ENCODE measurements at regions not wholly inside any gene's neighbourhood (a gene's known extent, or its start where the extent isn't known, plus 50 kb on each side); places are given as distances from the start of the nearest gene placed in this dataset.

DNA sequence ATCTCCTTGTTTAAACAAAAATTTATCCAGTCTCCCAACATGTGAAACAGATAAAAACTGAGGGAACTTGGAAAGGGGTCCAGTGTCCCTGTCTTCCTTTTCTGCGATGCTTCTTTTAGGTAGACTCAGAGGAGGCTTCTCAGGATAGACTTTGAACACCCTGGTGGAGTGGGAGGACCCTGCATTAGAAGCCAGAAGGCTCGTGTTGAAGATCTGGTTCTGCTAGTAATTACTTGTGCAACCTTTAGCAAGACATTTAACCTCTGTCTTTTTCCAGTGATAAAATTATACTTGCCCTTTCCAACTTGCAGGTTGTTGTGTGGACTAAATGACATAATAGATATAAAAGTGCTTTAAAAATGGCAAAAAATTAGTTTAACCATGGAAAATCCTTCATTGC lies 67.1 kb upstream of the PREP start:
- DNase-seq (ENCODE audit: extremely low spot score, insufficient read length, low read depth) (no peak), FAIRE-seq (no peak)

DNA sequence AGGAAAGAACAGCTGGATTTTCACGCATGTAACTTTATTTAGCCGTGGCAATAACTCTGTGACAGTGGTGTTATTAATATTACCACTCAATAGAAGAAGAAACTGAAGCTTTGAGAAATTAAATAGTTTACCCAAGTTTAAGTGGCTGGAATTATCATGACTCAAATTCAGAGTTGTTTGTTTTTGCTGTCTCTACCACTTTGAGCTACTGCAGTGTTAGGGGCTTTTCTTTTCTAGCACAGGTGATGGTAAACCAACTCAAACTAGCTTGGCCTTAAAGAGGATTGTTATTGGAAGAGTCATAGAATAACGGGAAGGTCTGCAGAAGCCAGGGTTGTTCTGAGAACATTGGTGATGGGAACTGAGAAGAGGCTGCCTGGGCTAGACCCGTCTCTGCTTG lies 66.0 kb upstream of the PREP start:
- FAIRE-seq: no peak

DNA sequence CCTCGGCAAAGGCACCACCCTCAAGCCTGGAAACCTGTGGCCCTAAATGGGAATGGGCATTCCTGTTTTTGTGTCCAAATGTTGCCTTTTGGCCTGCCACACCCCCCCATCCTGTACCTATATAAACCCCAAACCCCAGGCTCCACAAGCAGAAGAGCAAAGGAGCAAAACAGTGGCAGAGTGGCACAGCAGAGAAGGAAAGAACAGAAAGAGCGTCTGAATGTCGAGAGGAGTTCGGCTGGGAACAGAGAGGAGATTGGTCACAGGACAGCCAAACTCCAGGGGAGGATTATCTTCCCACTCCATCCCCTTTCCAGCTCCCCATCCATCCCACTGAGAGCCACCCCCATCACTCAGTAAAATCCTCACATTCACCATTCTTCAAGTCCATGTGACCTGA lies 58.0 kb upstream of the PREP start:
- FAIRE-seq (no peak), DNase-seq (ENCODE audit: extremely low spot score, insufficient read length, low read depth) (no peak)

More for the DNA sequence above, 66.0 kb upstream of the PREP start:
- no peak for DNase-seq (ENCODE audit: extremely low spot score, insufficient read length, low read depth)

- DNase-seq (ENCODE audit: extremely low spot score, insufficient read length, low read depth) (no peak), FAIRE-seq (no peak)
Measured at GRCh38 chr6:105459864-105460263, 57.0 kb upstream of the PREP start.

DNA sequence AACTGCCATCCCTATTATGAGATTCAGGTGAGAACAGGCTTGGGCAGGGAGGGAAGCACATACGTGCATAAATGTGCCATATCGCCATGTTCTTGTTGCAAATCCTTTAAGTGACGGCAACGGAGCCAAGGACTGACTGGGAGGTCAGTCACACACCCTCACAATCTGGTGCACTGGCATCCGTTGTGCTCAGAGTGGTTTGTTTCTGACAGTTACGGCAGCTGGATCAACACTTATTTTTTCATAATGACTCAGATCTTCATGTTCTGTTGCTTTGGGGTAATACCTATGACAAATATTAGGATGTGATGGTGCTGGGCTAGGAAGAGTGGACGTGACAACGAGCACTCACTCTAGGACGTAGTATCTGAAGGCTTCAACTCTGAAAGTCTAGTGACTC lies 56.2 kb upstream of the PREP start:
- peak; percentile 95 for FAIRE-seq
- peak; percentile 25 for DNase-seq (ENCODE audit: extremely low spot score, insufficient read length, low read depth)

DNA sequence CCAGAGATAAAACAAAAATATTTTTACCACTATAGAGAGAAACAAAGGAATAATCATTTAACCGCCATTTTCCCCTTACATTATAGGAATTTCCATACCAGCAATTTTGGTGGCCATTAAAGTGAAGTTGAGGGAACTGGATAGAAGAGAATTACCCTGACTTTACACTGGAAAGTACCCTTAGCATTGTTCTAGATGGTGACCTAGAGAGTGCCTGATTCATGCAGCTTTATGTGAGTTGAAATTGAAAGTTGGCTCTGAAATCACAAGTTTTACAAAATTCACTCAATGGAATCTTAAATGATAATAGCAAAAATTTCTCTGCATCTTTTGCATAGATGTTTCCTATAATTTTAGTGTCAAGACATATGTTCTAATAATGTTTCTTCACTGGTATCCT lies 55.7 kb upstream of the PREP start:
- DNase-seq (ENCODE audit: extremely low spot score, insufficient read length, low read depth) (no peak), FAIRE-seq (no peak)

DNA sequence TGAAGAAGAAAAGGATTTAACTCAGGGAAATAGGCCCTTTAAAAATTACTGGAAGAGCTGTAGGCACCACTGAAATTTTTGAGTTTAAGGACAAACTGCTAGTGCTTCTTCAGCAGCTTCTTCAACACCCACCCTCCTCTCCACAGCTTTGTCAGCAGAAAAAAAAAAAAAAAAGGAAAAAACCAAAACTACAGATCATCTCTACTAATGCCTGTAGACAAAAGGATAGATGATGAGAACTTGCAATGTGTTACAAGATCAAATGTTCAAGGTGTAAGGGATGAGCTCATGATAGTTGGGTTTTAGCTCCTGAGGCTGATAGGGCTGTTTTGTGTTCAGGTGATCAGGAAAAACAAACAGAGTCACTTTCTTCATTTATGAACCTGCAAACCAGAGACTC lies 55.2 kb upstream of the PREP start:
- FAIRE-seq (no peak), DNase-seq (ENCODE audit: extremely low spot score, insufficient read length, low read depth) (no peak)

DNA sequence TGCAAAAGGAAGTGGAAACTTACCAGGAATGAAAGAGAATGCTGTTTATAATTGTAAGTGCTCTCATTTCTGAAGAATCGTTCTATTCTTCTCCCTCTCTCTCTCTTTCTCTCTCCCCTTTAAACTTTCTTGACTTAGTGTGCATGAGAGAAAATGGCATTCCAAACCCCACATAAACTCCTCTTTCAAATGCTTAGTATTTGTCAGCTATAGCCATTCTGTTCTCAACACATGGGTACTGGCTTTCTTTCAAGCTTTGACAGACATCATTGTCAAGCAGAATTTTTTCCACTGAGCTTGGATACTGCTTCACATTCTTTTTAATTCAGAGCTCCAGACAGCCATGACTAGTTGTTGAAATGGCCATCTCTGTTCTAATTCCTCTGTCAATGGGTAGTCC lies 51.1 kb upstream of the PREP start:
- DNase-seq (ENCODE audit: extremely low spot score, insufficient read length, low read depth) (no peak), FAIRE-seq (no peak)

- DNase-seq (ENCODE audit: extremely low spot score, insufficient read length, low read depth) (no peak), FAIRE-seq (peak; percentile 84)
Measured at GRCh38 chr6:105452924-105453756, 50.3 kb upstream of the PREP start.

Data from GM18507 (cell line).